Body of pancreas (tissue), 4 donors: ENCODE measurements at regions not wholly inside any gene's neighbourhood (a gene's known extent, or its start where the extent isn't known, plus 50 kb on each side); places are given as distances from the start of the nearest gene placed in this dataset.

Experiments used
- CTCF ChIP-seq, 7 experiments: fragments of 450-650 bp in 4 of 7; fragments of 200-600 bp in 3 of 7; sonication (generic) in 3 of 7; IDR thresholded peaks; one replicate each; pipeline ENCODE4 v1.5.1; 2016 to 2019; ENCODE audit warnings: antibody characterized with exemption in 7 of 7
- POLR2A ChIP-seq, 3 donors: fragments of 450-650 bp; IDR thresholded peaks; one replicate each; pipeline ENCODE4 v1.6.1; 2016; ENCODE audit warnings: antibody characterized with exemption in 3 of 3, mild to moderate bottlenecking in 2 of 3

GRCh38 chr12:123059500-123059899, 79.0 kb downstream of the ARL6IP4 start:
- TF ChIP-seq CTCF (IDR thresholded peaks at IDR 0.05) (no peak), POLR2A (IDR thresholded peaks at IDR 0.05) (no peak)
